GM12872 (cell line): ENCODE measurements at regions not wholly inside any gene's neighbourhood (a gene's known extent, or its start where the extent isn't known, plus 50 kb on each side); places are given as distances from the start of the nearest gene placed in this dataset.

ENCODE experiments used
- TF ChIP-seq, protein P1 (sequence below): IDR thresholded peaks from 3 replicates; pipeline ENCODE4 v1.5.1; 2011; ENCODE audit warnings: low read depth, mild to moderate bottlenecking, low read length, moderate library complexity; ENCODE audit not compliant: insufficient read depth

DNA sequence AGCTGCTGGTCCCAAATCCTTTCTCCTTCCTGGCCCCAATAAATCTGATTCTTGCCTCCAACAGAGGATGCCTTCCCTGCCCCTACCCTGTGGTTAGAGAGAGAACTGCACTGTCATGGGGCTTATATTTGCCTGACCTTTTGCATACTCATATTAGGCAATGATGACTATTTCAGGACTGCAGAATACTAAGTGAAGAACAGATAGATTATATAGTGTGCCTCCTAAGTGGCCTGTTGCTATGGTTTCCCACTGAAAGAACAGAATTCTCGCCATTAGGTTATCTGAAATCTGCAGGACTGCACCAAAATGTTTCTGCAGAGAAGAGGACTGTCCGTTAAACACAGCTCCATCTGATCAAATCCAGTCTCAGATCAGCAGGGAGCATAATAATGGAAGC lies 87.3 kb upstream of the CCNG1 start:
- TF ChIP-seq, protein P1, sequence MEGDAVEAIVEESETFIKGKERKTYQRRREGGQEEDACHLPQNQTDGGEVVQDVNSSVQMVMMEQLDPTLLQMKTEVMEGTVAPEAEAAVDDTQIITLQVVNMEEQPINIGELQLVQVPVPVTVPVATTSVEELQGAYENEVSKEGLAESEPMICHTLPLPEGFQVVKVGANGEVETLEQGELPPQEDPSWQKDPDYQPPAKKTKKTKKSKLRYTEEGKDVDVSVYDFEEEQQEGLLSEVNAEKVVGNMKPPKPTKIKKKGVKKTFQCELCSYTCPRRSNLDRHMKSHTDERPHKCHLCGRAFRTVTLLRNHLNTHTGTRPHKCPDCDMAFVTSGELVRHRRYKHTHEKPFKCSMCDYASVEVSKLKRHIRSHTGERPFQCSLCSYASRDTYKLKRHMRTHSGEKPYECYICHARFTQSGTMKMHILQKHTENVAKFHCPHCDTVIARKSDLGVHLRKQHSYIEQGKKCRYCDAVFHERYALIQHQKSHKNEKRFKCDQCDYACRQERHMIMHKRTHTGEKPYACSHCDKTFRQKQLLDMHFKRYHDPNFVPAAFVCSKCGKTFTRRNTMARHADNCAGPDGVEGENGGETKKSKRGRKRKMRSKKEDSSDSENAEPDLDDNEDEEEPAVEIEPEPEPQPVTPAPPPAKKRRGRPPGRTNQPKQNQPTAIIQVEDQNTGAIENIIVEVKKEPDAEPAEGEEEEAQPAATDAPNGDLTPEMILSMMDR: peak; percentile 38; the same call in 2 of the 3 replicates

DNA sequence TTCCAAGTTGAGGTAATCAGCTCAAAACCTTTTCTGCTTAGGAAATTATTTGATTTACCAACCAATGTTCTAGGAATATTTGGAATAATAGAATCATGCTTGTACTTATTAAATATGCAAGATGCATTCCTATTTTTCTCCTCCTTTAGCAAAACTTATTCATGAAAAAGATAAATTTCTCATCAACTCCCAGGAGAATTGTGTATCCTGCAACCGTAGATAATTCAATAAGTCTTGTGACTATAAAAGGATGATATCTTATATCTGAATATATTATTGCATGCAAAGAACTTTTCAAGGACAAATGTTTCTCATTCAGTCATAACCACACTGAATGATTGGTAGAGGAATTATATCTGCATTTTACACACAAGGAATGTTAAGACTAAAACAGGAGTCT lies 84.9 kb upstream of the CCNG1 start:
- TF ChIP-seq, protein P1: no peak

DNA sequence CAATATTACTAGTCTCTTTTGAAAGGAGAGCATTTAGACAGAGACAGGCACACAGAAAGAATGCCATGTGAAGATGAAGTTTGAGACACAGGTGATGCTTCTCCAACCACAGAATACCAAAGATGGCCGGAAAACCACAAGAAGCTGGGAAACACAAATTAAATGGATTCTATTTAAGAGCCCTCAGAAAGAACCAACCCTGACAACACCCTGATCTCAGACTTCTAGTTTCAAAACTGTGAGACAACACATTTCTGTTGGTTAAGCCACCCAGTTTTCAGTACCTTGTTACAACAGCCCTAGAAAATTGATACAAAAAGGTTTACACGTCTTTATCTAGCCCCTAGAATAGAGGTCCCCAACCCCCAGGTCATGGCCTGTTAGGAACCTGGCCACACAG lies 79.8 kb upstream of the CCNG1 start:
- TF ChIP-seq, protein P1: no peak

DNA sequence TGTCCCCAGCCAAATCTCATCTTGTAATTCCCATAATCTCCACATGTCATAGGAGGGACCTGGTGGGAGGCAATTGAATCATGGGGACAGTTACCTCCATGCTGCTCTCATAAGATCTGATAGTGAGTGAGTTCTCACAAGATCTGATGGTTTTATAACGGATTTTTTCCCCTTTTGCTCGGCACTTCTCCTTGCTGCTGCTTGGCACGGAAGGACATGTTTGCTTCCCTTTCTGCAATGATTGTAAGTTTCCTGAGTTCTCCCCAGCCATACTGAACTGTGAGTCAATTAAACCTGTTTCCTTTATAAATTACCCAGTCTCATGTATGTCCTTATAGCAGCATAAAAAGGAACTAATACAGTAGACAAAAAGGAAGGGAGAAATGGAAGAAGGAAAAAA lies 76.7 kb upstream of the CCNG1 start:
- TF ChIP-seq, protein P1: no peak

DNA sequence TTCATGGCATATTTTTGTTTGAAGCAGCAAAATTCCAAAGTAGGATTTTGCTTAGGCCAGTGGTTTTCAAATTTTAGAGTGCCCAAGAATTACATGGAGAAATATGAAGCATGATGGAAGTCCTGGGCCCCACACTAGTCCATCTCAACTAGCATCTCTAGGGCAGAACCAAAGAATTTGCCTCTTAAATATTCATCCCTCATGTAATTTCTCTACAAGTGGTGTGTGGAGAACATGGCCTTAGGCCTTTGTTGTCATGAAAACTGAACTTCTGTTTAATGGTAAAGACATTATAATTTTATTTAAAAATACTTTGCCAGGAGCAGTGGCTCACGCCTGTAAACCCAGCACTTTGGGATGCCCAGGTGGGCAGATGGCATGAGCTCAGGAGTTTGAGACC lies 75.9 kb upstream of the CCNG1 start:
- TF ChIP-seq, protein P1: no peak

DNA sequence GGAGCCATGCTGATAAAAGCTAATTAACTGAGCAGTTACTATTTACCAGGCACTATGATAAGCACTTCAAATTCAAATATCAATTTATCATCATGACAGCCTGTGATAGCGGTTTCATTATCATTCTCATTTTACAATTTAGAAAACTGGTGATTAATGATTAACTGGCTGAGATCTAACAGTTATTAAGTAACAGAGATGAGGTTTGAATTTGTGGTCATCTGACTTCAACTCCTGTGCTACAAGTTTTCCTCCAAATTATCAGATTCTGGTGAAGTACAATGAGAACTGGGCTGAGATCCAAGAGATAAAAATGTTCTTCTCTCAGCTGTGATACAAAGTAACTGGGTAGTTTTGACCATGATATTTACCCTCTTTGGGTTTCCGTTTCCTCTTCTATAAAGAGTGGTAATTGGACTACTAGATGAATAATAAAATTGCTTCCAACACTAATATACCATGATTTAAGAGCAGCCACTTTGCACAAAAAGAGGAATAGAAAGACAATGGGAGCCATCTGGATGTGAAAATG lies 74.5 kb upstream of the CCNG1 start:
- TF ChIP-seq, protein P1: no peak

DNA sequence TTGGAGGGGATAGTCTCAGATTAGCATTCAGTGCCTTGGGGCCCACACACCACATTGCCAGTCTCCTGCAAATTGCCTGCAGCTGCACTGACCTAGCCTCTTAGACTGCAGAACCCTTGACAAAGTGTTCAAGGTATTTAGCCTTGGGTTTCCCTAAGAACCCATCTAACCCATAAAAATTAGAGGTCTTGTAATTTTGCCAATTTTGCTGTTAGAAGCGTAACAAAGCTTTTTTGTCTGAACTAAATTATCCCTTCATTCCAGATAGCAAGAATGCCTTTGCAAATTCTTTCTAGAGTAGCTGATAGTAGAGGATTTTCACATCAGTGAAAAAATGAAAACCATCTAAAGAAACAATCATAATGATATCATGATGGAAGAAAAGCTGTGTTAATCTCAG lies 74.0 kb upstream of the CCNG1 start:
- TF ChIP-seq, protein P1: no peak
